ENCODE measurements at regions not wholly inside any gene's neighbourhood (a gene's known extent, or its start where the extent isn't known, plus 50 kb on each side); places are given as distances from the start of the nearest gene placed in this dataset.
"Not testable (repeated sequence)": the region's sequence is repeated elsewhere in the genome, so short reads cannot be mapped to it uniquely, and the experiment has no call there.

DNA sequence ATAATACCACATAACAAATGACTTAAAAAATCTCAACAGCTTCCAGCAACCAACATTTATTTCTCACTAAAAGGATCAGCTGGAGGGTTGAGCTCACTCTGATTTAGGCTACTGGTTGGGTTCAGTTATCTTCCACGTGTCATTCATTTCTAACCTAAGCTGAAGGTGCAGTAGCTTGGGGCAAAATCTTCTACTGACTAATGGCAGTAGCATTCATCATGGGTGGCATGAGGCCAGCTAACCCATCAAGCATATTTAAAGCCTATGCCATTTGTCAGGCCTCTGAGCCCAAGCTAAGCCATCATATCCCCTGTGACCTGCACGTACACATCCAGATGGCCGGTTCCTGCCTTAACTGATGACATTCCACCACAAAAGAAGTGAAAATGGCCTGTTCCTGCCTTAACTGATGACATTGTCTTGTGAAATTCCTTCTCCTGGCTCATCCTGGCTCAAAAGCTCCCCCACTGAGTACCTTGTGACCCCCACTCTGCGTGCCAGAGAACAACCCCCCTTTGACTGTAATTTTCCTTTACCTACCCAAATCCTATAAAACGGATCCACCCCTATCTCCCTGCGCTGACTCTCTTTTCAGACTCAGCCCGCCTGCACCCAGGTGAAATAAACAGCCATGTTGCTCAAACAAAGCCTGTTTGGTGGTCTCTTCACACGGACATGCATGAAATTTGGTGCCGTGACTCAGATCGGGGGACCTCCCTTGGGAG lies 324.7 kb upstream of the LMCD1 start:
- intact Hi-C loops (cut with DNase I); DNase-seq (ENCODE audit: low spot score): not testable (repeated sequence)

DNA sequence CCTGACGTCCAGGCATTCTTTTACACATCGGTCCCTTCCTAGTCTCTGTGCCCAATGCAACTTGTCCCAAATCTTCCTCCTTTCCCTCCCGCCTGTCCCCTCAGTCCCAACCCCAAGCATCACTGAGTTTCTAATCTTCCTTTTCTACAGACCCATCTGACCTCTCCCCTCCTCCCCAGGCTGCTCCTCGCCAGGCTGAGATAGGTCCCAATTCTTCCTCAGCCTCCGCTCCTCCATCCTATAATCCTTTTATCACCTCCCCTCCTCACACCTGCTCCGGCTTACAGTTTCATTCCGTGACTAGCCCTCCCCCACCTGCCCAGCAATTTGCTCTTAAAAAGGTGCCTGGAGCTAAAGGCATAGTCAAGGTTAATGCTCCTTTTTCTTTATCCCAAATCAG lies 323.1 kb upstream of the LMCD1 start:
- intact Hi-C loops (cut with DNase I); DNase-seq (ENCODE audit: low spot score): not testable (repeated sequence)

DNA sequence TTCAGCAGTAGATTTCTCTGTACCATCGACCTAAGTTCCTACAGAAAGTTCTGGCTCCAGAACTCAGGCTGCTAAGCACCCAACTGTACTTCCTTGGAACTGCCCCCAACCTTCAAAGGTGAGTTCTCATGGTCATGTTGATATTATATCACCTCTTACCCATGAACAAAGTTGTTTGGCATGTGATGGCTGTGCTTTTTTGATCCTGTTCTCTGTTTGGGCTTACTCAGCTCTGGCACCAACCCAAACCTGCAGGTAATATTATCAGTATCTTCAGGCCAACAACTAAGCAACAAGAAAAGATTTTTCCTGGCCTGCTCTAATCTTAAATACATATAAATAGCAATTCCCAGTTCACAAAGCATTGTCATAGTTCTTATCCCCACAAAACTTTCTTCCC lies 318.7 kb upstream of the LMCD1 start:
- intact Hi-C loops (cut with DNase I): no loop called here
- DNase-seq (ENCODE audit: low spot score): no peak

DNA sequence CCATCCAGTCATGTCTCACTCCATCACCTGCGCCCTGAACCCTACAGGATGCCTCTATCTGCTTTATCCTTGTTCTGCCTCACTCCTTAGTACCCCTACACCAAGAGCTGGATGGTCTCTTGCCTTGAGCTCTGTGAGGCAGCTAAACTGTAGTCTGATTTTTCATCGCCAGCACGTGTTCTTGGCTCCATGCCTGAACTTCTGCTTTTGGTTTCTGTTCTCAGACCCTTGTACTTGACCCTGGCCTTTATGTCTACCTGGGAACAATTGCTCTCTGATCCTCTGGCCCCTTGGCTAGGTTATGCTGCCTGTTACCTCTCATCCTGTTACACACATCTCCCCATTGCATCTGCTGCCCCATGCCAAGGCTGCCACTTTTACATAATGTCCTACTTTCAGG lies 318.0 kb upstream of the LMCD1 start:
- no peak for DNase-seq (ENCODE audit: low spot score)
- intact Hi-C loops (cut with DNase I): no loop called here

DNA sequence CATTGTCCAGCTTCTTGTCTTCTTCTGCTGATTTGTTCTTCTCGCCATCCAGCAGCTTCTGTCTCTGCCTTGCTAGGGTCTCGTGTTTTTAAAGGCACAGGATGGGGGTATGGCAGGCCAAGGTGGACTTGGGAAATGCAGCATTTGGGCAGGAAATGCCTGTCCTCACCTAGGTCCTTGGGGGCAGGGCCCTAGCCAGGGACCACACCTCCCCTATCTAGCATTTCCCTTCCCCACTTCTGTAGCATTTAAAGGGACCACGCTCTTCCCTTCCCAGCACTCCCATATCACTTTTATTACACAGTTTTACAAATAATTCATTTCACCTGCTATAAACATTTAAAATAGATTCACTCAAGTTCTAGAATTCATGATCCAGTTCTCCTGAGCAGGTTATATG lies 315.4 kb upstream of the LMCD1 start:
- DNase-seq (ENCODE audit: low spot score): no peak
- intact Hi-C loops (cut with DNase I): no loop called here

DNA sequence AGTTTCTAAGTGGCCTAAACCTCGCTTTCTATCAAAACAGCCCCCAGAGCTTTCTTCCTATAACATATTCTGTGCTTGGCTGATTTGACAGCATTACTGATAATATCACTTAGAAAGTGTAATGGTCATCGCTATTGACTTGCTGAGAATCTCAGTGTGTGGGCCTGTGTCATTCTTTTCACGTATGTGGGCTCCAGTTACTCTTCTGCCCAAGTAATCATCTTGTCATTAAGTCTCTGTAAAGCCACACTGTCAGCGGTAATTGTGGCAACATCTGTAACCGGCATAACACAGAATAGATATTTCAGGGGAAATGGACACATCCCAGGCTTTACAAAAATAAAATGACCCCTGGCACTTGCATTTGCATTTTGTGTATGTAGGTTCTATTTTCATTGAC lies 313.6 kb upstream of the LMCD1 start:
- no peak for DNase-seq (ENCODE audit: low spot score)
- intact Hi-C loops (cut with DNase I): no loop called here

DNA sequence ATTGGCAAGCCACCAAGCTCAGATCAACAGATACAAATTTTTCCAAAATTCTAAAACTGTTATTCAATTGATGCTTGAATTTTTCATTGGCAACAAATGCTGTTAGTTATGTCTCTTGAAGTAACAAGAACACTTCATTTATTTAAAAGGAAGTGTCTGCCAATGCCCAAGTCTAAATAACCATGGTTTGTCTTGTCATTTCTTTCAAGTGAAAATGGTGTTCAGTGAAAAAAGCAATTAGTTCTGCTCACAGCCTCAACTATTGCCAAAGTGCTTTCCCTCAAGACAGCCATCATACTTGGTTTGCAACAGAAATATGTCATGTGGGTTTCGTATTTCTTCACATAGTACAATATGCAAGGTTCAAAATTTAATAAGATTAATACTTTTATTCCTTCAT lies 312.6 kb upstream of the LMCD1 start:
- DNase-seq (ENCODE audit: low spot score): no peak
- intact Hi-C loops (cut with DNase I): no loop called here

DNA sequence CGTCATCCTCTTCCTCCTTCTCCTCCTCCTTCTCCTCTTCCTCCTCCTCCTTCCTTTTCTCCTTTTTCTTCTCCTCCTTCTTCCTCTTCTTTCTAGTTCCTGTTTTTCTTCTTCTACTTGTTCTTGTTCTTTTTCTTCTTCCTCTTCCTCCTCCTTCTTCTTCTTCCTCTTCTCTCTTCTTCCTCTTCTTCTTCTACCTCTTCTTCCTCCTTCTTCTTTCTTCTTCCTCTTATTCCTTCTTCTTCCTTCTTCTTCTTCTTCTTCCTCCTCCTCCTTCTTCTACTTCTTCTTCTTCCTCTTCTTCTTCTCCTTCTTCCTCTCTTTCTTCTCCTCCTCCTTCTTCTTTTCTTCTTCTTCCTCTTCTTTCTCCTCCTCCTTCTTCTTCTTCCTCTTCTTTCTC lies 310.2 kb upstream of the LMCD1 start:
- no peak for DNase-seq (ENCODE audit: low spot score)
- intact Hi-C loops (cut with DNase I): no loop called here

DNA sequence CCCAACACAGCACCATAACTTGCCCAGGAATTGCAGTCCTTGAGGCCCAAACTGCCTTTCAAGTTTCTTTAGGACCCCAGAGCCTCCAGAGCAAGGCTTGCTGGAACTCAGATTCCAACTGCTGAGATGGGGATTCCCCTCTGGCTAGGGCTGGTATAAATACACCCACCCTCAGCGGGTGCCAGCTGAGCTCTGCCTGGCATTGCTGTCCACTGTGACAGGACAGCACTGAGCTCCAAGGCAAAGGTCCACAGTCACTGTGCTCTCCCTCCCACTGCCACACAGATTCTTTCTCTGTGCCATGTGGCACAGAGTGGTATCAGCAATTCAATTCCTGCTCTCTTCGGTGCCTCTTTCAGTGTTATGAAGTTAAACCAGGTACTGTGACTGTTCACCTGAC lies 304.2 kb upstream of the LMCD1 start:
- DNase-seq (ENCODE audit: low spot score): no peak
- intact Hi-C loops (cut with DNase I): no loop called here

DNA sequence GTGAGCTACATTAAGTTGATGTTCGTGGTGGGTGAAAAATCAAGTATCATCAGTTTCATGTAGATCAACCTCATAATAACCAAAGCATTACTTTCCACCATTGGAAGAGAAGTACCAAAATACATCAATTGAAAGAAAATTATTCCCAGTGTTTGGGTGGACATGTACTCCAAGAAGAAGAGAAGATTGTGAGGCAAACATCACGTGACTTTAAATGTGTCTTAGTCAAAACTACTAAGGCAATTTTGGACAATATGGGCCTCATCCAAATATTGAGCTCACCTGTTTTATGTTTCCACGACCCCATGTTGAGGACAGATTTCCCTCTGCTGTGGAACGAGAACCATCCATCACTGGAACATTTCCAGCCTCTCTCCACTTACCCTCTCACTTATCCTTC lies 303.0 kb upstream of the LMCD1 start:
- DNase-seq (ENCODE audit: low spot score): no peak
- intact Hi-C loops (cut with DNase I): no loop called here

DNA sequence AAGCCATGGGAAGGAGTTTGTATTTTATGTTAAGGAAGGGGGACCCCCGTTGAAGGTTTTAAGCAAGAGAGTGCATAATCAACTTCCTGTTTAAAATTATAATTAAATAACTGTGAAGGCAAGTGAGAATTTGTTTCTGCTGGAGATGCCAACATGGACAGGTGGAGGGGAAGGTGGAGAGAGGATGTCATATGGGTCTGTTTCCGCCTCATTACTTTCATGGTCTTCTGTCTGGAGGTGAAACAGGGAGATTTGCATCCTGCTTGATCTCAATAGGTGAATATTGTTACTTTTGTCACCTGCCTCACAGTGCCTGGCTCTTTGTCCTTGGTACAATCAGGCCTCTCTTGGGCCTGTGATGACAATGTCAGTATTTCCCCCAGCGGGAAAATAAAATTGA lies 300.6 kb upstream of the LMCD1 start:
- DNase-seq (ENCODE audit: low spot score): no peak
- intact Hi-C loops (cut with DNase I): no loop called here

DNA sequence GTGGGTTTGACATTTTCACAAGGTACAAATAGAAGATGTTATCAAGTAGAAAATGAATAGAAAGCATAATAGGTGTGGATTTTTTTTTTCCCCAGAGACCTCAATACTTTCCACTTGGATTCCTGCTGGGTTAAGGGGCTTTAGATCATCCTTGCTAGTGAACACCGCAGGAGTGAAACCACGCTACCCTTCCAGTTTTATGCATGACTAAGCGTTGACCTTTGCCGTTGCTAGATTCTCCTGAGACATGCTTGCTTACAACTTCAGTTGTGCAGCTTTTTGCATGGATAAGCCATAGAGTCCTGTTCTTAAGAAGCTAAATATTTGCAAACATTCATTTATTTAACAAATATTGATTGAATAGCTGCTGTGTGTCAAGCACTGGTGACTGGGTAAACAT lies 299.7 kb upstream of the LMCD1 start:
- DNase-seq (ENCODE audit: low spot score): no peak
- intact Hi-C loops (cut with DNase I): no loop called here

DNA sequence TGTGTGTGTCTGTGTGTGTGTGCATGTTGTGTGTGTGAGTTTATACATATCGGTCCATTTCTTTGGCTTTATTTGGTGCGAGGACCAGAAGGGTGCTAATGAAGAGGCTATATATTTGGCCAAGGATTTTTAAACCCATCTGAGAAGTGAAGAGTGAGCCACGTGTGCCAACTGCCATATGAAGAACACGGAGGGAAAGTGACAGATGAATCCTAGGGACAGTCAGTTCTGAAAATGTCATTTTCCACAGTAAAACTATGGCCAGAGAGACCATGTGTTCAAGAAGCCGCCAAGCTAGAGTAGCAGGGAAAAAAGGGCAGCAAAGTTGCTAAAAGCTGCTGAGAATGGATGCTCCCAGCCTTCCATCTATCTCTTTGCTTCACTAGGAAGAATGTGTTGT lies 297.3 kb upstream of the LMCD1 start:
- intact Hi-C loops (cut with DNase I): no loop called here
- no peak for DNase-seq (ENCODE audit: low spot score)

DNA sequence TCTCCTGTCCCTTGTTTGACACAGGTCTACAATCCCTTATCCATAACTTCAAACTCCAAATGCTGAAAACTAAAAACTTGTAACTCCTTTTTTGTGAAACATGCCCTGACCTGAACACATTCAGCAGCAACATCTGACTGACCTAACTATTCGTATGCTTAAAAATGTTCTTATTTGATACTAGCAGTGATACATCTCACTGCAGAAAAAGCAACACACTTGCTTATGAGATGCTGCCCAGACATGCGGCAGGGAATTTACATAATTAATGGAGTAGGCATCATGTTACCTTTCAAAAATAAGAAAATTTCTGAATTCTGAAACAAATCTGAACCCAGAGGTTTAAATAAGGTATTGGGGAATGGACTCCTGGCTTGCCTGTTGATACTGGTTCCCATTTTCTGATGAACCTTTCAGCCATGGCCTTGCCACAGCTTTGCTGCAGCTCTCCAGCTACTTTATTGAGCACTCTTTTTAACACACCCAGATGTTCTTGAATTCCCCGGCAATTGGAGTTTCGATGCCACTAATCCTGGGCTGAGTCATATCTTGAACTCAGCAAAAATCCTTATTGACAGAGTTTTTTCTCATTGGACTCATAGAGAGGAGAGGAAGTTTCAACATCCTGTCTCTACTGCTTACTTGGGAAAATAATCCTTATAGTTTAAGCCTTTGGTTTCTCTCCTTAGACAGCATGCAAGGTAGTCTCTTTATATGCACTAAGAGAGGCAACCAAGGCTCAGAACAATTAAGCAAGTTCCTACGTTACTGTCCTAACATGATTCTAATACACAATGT lies 296.6 kb upstream of the LMCD1 start:
- DNase-seq (ENCODE audit: low spot score): no peak
- intact Hi-C loops (cut with DNase I): no loop called here

DNA sequence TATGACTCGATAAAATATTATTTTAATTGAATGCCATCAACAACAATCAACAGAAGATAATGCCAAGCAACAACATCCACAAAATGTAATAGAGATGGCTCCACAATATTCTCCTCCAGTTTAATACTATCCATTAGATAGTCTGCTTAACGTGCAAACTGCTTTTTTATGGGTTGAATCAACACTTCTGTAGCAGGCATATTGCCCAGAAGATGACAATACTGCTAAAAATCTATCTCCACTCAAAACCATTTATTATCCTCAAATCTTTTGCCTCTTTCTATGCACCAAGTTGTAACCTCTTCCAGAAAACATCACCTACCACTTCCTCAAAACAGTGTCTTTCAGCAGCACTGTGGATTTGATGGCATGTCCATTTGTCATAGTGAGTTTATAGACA lies 295.7 kb upstream of the LMCD1 start:
- no peak for DNase-seq (ENCODE audit: low spot score)
- intact Hi-C loops (cut with DNase I): no loop called here

DNA sequence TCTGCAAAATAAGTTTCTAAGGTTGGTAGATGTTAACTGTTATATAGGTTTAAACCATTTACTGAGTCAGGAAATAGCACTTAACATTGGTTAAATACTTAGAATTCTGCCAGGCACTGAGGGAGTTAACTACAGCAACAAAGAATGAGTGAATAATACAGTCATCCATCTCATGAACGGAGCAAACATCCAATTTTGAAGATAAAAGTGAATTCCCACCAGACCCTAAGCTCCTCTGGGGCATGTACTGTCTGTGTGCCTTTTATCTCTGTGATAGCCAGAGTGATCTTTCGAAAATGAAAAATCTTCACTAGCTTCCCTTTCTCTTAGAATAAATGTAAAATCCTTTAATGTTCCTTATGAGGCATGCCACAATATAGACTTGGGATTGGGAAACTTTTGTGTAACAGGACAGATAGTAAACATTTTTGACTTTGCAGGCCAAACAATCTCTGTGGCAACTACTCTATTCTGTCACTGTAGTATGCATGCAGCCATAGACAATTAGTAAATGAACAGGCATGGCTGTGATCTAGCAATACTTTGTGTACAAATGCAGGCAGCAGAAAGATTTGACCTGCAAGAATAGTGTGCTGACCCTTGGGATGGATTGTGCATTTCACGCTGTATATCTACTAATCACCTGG lies 294.5 kb upstream of the LMCD1 start:
- DNase-seq (ENCODE audit: low spot score): no peak

DNA sequence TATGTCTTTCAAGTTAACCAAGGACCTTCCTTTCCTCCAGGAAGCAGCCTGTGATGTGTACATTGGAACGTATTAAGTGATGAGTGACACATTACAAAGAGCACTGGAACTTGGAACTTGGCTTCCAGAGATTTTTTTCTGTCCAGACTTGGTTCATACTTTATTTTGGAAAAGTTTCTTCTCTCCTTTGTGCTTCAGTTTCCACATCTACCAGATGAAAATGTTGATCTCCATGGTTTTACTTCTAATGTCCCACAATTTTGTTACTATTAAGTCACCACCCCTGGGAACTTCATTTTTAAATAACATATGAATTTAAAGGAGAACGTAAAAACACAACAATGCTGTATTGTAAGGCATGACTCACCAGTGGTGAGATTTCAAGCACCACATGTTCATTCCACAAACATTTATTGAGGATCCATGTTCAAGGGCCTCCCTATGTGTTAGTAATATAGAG lies 290.7 kb upstream of the LMCD1 start:
- no peak for DNase-seq (ENCODE audit: low spot score)
- intact Hi-C loops (cut with DNase I): no loop called here

More for the DNA sequence above, 294.5 kb upstream of the LMCD1 start:
- intact Hi-C loops (cut with DNase I): no loop called here

DNA sequence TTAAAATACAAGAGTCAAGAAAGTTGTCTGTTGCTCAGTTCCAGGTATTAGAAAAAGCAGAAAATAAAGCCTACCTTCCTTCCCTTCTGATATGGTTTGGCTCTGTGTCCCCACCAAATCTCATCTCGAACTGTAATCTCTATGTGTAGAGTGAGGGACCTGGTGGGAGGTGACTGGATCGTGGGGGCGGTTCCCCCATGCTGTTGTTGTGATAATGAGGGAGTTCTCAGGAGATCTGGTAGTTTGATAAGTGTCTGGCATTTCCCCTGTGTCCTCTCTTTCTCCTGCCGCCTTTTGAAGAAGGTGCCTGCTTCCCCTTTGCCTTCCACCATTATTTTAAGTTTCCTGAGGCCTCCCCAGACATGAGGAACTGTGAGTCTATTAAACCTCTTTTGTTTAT lies 288.8 kb upstream of the LMCD1 start:
- DNase-seq (ENCODE audit: low spot score): no peak
- intact Hi-C loops (cut with DNase I): no loop called here

DNA sequence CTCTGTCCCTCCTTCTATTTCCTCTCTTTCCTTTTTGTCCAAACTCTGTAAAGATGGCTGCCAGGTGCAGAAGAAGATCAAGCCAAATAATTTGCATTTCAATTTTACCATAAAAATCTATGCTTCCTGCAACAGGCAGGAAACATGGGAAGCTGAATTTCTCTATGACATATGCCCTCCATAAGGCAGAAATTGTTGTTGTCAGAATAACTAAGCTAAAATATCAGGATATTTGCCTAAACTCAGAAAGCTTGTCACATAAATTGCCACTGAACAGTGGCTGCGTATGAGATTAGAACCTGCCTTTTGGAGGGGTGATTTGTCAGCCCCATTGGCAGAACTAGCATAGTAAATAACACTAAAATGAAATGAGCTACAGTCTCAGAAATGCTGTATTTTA lies 288.3 kb upstream of the LMCD1 start:
- no peak for DNase-seq (ENCODE audit: low spot score)
- intact Hi-C loops (cut with DNase I): no loop called here

DNA sequence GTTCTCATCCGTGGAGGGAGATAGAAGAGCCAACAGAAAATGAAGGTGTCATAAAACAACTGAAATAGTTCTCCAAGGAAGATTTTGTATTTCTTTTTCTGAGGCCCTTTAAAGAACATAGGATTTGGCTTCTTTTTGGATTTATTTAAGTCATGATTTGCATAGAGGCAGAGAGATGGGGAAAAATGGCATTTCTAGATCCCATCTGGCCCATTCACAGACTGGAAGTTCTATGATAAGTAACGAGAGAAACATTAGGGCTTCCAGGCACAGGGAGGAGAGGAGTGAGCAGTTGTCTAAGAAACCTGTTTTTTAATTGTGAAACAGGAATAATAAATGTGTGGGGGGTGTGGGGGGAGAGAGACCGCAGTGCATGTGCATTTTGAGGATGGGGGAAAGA lies 285.8 kb upstream of the LMCD1 start:
- no peak for DNase-seq (ENCODE audit: low spot score)
- intact Hi-C loops (cut with DNase I): no loop called here
